ENCODE measurements at regions not wholly inside any gene's neighbourhood (a gene's known extent, or its start where the extent isn't known, plus 50 kb on each side); places are given as distances from the start of the nearest gene placed in this dataset.

DNA sequence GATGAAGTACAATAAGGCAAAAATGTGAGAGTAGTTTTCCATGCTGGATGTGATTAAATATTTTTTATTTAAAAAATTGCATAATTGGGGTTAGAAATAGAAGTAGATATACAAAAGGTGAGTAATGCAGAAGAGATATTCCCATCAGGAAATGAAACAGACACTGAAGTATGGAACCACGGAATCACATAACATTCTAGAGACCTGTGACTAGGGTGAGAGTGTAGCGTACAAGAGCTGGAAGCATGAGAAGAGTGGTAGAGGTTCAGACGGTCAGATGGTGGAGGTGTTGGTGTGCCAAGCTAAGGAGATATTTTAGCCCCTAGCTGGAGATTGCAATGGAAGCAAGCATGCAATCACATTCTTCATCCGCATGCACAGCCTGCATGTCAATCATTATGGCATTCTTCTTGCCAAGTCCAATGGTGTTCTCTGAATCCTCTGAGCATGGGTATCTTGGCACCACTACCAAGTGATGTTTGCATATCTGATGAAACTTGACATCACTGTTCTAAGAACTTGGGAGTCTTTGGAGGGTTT is 587.8 kb downstream of the PSAT1 start:
- no peak for TF ChIP-seq POLR2A (IDR thresholded peaks at IDR 0.05)
- TF ChIP-seq, protein P1, sequence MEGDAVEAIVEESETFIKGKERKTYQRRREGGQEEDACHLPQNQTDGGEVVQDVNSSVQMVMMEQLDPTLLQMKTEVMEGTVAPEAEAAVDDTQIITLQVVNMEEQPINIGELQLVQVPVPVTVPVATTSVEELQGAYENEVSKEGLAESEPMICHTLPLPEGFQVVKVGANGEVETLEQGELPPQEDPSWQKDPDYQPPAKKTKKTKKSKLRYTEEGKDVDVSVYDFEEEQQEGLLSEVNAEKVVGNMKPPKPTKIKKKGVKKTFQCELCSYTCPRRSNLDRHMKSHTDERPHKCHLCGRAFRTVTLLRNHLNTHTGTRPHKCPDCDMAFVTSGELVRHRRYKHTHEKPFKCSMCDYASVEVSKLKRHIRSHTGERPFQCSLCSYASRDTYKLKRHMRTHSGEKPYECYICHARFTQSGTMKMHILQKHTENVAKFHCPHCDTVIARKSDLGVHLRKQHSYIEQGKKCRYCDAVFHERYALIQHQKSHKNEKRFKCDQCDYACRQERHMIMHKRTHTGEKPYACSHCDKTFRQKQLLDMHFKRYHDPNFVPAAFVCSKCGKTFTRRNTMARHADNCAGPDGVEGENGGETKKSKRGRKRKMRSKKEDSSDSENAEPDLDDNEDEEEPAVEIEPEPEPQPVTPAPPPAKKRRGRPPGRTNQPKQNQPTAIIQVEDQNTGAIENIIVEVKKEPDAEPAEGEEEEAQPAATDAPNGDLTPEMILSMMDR (IDR thresholded peaks at IDR 0.05 in 4 of 5, conservative IDR thresholded peaks at IDR 0.05 in 1 of 5) = no peak
- Histone ChIP-seq H3K27ac (no peak overlapping the region), H3K4me3 (no peak overlapping the region), H3K27me3 (no peaks in the 10 kb centered on the region), H3K36me3 (no peaks in the 10 kb centered on the region), H3K9me3 (no peaks in the 10 kb centered on the region), H3K4me1 (no peaks in the 10 kb centered on the region)
- intact Hi-C loops (cut with DNase I; ENCODE audit: low total_unique reads) (no loop called here), in situ Hi-C loops (cut with MboI; ENCODE audit: low sequenced_read_pairs in 4 of 4) (no loop called here)
- DNase-seq = no peak
- ATAC-seq = no peak

DNA sequence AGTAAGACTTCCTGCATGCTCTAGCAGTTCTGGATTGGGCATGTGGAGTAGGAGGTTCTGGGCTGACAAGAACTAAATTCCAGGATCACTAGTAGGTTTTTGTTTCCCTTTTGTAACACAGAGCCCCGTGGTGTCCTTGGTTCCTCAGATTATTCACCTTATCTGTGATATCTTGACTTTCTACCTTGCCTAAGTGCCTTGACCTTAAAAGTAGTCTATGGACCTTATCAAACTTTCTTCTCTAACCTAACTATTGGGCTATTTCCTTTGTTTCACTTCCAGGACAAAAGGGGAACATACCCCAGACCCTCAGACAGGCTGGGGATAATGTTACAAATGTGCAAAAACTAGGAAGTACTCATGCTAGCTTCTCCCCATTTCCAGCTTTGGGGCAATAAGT is 595.3 kb downstream of the PSAT1 start:
- peaks cover 0 to 8% of the 10 kb centered on the region in 2 donors for H3K4me1 ChIP-seq
- intact Hi-C loops (cut with DNase I; ENCODE audit: low total_unique reads) (no loop called here), in situ Hi-C loops (cut with MboI; ENCODE audit: low sequenced_read_pairs in 4 of 4) (no loop called here)
- H3K27me3 ChIP-seq = no peaks in the 10 kb centered on the region
- H3K9me3 ChIP-seq = no peaks in the 10 kb centered on the region
- DNase-seq (no peak), ATAC-seq (no peak)
- no peak overlapping the region for H3K4me3 ChIP-seq
- no peaks in the 10 kb centered on the region for H3K36me3 ChIP-seq
- no peak overlapping the region for H3K27ac ChIP-seq
- TF ChIP-seq, protein P1 (IDR thresholded peaks at IDR 0.05 in 4 of 5, conservative IDR thresholded peaks at IDR 0.05 in 1 of 5) = no peak
- TF ChIP-seq POLR2A (IDR thresholded peaks at IDR 0.05) = no peak

DNA sequence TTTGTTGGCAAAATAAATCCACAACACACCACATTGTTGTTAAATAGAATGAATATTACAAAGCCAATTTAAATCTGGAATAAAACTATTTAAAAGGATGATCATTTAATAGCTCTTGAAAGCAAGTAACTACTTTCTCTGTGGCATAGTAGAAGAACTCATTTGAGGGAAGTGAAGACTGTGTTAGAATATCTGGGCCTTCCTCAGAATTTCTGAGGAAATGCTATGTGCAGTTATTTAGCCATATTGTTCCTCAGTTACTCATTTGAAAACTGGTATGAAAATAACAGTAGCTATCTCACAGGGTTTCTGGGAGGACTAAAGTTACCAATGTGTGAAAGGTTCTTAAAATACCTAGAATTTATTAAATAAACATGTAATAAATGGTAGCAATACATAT is 595.8 kb downstream of the PSAT1 start:
- intact Hi-C loops (cut with DNase I; ENCODE audit: low total_unique reads) = no loop called here
- Histone ChIP-seq H3K27me3 (no peaks in the 10 kb centered on the region), H3K36me3 (no peaks in the 10 kb centered on the region), H3K9me3 (no peaks in the 10 kb centered on the region), H3K27ac (no peak overlapping the region), H3K4me1 (peaks cover 0 to 8% of the 10 kb centered on the region in 2 donors), H3K4me3 (no peak overlapping the region)
- in situ Hi-C loops (cut with MboI; ENCODE audit: low sequenced_read_pairs in 4 of 4) = no loop called here
- ATAC-seq (no peak), DNase-seq (no peak)
- TF ChIP-seq POLR2A (IDR thresholded peaks at IDR 0.05) = no peak
- TF ChIP-seq, protein P1 (IDR thresholded peaks at IDR 0.05 in 4 of 5, conservative IDR thresholded peaks at IDR 0.05 in 1 of 5) = no peak

DNA sequence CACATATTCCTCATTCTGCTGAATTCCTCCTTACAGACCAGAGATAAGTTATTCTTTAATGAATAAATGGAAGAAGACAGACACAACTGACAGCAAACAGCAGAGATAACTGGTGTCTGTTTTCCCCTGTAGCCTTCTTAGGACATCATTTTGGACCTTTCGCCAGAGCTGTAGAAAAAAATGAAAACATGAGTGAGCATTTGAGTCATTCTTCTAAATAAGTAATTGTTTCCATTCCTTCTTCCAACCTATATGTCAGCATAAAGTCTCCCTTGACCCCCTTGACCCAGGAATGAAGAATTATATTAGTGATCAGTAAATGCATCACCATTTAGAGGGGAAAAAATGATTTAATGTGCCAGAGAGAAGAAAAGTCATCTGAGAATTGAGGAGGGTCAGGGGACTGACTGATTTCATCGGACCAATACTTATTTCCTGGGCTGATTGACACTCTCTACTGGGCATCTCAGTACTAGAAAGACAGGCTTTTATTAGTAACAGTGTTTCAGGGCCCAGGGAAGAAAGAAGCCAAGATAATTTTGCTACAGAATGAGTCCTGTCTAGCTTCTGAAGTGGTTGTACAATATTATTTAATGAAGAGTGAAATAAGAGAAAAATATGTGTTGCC is 597.0 kb downstream of the PSAT1 start:
- DNase-seq (no peak), ATAC-seq (no peak)
- Histone ChIP-seq H3K4me3 (no peak overlapping the region), H3K36me3 (no peaks in the 10 kb centered on the region), H3K4me1 (peaks cover 0 to 8% of the 10 kb centered on the region in 2 donors), H3K27me3 (no peaks in the 10 kb centered on the region), H3K9me3 (no peaks in the 10 kb centered on the region), H3K27ac (no peak overlapping the region)
- intact Hi-C loops (cut with DNase I; ENCODE audit: low total_unique reads) = no loop called here
- TF ChIP-seq, protein P1 (IDR thresholded peaks at IDR 0.05 in 4 of 5, conservative IDR thresholded peaks at IDR 0.05 in 1 of 5) = no peak
- no peak for TF ChIP-seq POLR2A (IDR thresholded peaks at IDR 0.05)
- in situ Hi-C loops (cut with MboI; ENCODE audit: low sequenced_read_pairs in 4 of 4) = no loop called here

DNA sequence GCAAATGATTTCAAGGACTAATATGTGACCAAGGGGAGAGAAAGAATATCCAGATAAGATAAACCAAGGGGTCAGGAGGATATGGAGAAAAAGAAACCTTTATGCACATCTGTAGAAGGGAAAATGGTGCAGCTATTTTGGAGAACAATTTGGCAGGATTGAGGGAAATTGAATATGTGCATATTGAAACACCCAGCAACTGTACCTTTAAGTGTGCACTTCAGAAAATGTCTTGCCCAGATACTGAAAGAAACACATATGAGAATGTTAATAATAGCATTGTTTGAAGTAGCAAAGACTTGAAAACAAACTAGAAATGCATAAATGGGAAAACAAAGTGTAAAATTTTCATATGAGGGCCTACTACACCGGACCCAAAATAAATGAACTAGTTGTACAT is 599.6 kb downstream of the PSAT1 start:
- DNase-seq = no peak
- no peak for ATAC-seq
- H3K9me3 ChIP-seq = no peaks in the 10 kb centered on the region
- H3K4me3 ChIP-seq = no peak overlapping the region
- H3K27me3 ChIP-seq = no peaks in the 10 kb centered on the region
- TF ChIP-seq POLR2A (IDR thresholded peaks at IDR 0.05) = no peak
- TF ChIP-seq, protein P1 (IDR thresholded peaks at IDR 0.05 in 4 of 5, conservative IDR thresholded peaks at IDR 0.05 in 1 of 5) = no peak
- intact Hi-C loops (cut with DNase I; ENCODE audit: low total_unique reads) = no loop called here
- H3K27ac ChIP-seq = no peak overlapping the region
- H3K4me1 ChIP-seq = peaks cover 0 to 8% of the 10 kb centered on the region in 2 donors
- in situ Hi-C loops (cut with MboI; ENCODE audit: low sequenced_read_pairs in 4 of 4) = no loop called here
- no peaks in the 10 kb centered on the region for H3K36me3 ChIP-seq

All from gastrocnemius medialis (tissue), 4 donors.